ENCODE measurements at regions not wholly inside any gene's neighbourhood (a gene's known extent, or its start where the extent isn't known, plus 50 kb on each side); places are given as distances from the start of the nearest gene placed in this dataset.

- TF ChIP-seq ZBTB33 (IDR thresholded peaks at IDR 0.05) (no peak), STAT3 (IDR thresholded peaks at IDR 0.05; ENCODE audit: low read depth, low read length) (no peak), NFYB (IDR thresholded peaks at IDR 0.05; ENCODE audit: insufficient read depth, low read depth, low read length) (no peak), SUZ12 (IDR thresholded peaks at IDR 0.05; ENCODE audit: unreplicated experiment) (no peak), KLF5 (IDR thresholded peaks at IDR 0.05; ENCODE audit: partially characterized antibody) (no peak), TAF1 (IDR thresholded peaks at IDR 0.05; ENCODE audit: borderline replicate concordance, low read depth, low read length) (no peak), KDM1A (IDR thresholded peaks at IDR 0.05; ENCODE audit: borderline replicate concordance) (no peak), RELB (IDR thresholded peaks at IDR 0.05; ENCODE audit: low read depth) (no peak), ESRRA (IDR thresholded peaks at IDR 0.05; ENCODE audit: low read length) (no peak), SMC3 (IDR thresholded peaks at IDR 0.05; ENCODE audit: borderline replicate concordance, low read length) (no peak), LARP7 (IDR thresholded peaks at IDR 0.05) (no peak), SKIL (IDR thresholded peaks at IDR 0.05; ENCODE audit: low read depth, poor library complexity, severe bottlenecking) (no peak), NR2C2 (IDR thresholded peaks at IDR 0.05; ENCODE audit: borderline replicate concordance, control insufficient read depth, insufficient read length, low read depth) (no peak)
These were observed 162.7 kb upstream of the IRX2 start (continued) for GRCh38 chr5:2914022-2914661.
